ENCODE measurements at regions not wholly inside any gene's neighbourhood (a gene's known extent, or its start where the extent isn't known, plus 50 kb on each side); places are given as distances from the start of the nearest gene placed in this dataset.

- DNase-seq (ENCODE audit: low read depth), result no peak
- H3K4me3 ChIP-seq (ENCODE audit: low read length), result no peak overlapping the region
- no peak for TF ChIP-seq CTCF (IDR thresholded peaks at IDR 0.05; ENCODE audit: insufficient read depth, low read depth, low read length, missing control alignments)
These were observed 504.6 kb upstream of the KLHL1 start for GRCh38 chr13:70612881-70613280.

- H3K4me3 ChIP-seq (ENCODE audit: low read length), result no peak overlapping the region
- DNase-seq (ENCODE audit: low read depth), result no peak
- no peak for TF ChIP-seq CTCF (IDR thresholded peaks at IDR 0.05; ENCODE audit: insufficient read depth, low read depth, low read length, missing control alignments)
These were observed 496.2 kb upstream of the KLHL1 start for GRCh38 chr13:70604448-70604847.

- no peak for DNase-seq (ENCODE audit: low read depth)
- TF ChIP-seq CTCF (IDR thresholded peaks at IDR 0.05; ENCODE audit: insufficient read depth, low read depth, low read length, missing control alignments), result no peak
These were observed 485.5 kb upstream of the KLHL1 start for GRCh38 chr13:70593716-70594115.

GRCh38 chr13:70585109-70585508, 476.9 kb upstream of the KLHL1 start:
- H3K4me3 ChIP-seq (ENCODE audit: low read length), result no peak overlapping the region
- no peak for TF ChIP-seq CTCF (IDR thresholded peaks at IDR 0.05; ENCODE audit: insufficient read depth, low read depth, low read length, missing control alignments)
- no peak for DNase-seq (ENCODE audit: low read depth)

More at GRCh38 chr13:70593716-70594115, 485.5 kb upstream of the KLHL1 start:
- H3K4me3 ChIP-seq (ENCODE audit: low read length), result no peak overlapping the region

- peak; percentile 56 for DNase-seq (ENCODE audit: low read depth)
- no peak overlapping the region for H3K4me3 ChIP-seq (ENCODE audit: low read length)
- no peak for TF ChIP-seq CTCF (IDR thresholded peaks at IDR 0.05; ENCODE audit: insufficient read depth, low read depth, low read length, missing control alignments)
These were observed 472.6 kb upstream of the KLHL1 start for GRCh38 chr13:70580825-70581224.

- no peak for TF ChIP-seq CTCF (IDR thresholded peaks at IDR 0.05; ENCODE audit: insufficient read depth, low read depth, low read length, missing control alignments)
- H3K4me3 ChIP-seq (ENCODE audit: low read length), result no peak overlapping the region
- DNase-seq (ENCODE audit: low read depth), result no peak
These were observed 471.7 kb upstream of the KLHL1 start for GRCh38 chr13:70579941-70580340.

GRCh38 chr13:70571221-70571620, 463.0 kb upstream of the KLHL1 start:
- TF ChIP-seq CTCF (IDR thresholded peaks at IDR 0.05; ENCODE audit: insufficient read depth, low read depth, low read length, missing control alignments), result no peak
- H3K4me3 ChIP-seq (ENCODE audit: low read length), result no peak overlapping the region
- DNase-seq (ENCODE audit: low read depth), result no peak
